GM18861 (cell line): ENCODE measurements at regions not wholly inside any gene's neighbourhood (a gene's known extent, or its start where the extent isn't known, plus 50 kb on each side); places are given as distances from the start of the nearest gene placed in this dataset.
"Not testable (repeated sequence)": the region's sequence is repeated elsewhere in the genome, so short reads cannot be mapped to it uniquely, and the experiment has no call there.

Experiments
- ATAC-seq: cut with Tn5 transposase; IDR thresholded peaks from one replicate; pipeline ENCODE4 v1.9.1; 2021; ENCODE audit not compliant: unreplicated experiment

GRCh38 chrX:87098477-87098876 is 419.1 kb upstream of the KLHL4 start:
- no peak for ATAC-seq

DNA sequence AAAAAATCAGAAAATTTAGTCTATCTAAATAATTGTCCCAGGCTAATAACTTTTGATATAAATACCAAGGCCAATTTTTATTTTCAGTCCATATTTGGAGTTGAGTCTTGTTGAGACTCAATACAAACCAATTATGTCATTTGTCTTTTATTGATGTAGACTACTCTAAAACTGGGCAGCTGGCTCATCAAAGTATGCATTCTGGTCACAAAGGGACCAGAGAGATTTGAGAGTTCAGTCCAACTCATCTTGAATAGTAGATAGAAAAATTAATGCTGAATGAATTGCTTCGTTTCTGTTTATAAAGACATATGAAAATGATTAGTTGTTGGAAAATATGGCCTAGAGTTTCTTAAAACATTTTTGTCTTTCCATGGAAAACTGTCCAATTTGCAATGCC is 412.5 kb upstream of the KLHL4 start:
- ATAC-seq = no peak

DNA sequence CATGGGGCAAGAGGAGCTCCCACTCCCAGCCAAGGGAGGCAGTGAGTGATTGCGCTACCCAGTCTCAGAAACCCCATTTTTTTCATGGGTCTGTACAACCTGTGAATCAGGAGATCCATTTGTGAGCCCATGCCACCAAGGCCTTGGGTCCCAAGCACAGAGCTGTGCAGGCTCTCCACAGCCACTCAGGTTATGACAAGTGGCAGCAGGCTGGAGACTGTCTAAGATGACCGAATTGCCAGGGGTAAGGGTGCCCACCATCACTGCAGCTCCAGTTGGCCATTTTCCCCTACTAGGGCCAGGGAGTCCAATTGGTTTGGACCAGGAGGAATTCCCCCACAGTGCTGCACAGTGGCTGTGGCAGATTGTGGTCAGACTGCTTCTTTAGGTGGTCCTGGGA is 407.5 kb upstream of the KLHL4 start:
- ATAC-seq = no peak

- no peak for ATAC-seq
Measured at GRCh38 chrX:87140800-87141483, 376.7 kb upstream of the KLHL4 start.

DNA sequence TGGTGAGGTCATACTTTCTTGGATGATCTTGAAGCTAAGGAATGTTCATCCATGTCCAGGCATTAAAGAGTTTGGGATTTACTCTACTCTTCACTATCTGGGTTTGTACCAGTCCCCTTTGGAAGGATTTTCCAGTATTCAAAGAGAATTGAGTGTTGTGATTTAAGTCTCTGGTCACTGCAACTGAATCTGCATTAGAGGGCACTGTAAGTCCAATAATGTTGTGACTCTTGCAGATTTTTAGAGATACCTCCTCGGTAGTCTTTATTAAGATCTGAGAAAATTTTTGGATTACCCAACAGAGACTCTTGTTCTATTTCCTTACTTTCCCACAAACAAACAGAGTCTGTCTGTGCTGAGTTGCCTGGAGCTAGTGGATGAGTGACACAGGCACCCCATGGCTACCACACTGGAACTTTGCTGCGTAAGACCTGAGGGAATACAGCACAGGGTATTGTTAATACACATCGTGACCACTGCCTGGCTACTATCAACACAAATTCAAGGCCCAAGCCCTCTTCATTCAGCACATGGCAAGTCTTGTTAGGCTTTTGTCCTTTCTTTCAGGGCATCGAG is 357.1 kb upstream of the KLHL4 start:
- no peak for ATAC-seq

GRCh38 chrX:87167841-87168240 is 349.8 kb upstream of the KLHL4 start:
- no peak for ATAC-seq

DNA sequence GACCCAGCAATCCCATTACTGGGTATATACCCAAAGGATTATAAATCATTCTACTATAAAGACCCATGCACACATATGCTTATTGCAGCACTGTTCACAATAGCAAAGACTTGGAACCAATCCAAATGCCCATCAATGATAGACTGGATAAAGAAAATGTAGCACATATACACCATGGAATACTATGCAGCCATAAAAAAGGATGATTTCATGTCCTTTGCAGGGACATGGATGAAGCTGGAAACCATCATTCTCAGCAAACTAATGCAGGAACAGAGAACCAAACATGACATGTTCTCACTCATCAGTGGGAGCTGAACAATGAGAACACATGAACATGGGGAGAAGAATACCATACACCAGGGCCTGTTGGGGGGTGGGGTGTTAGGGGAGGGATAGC is 339.6 kb upstream of the KLHL4 start:
- not testable (repeated sequence) for ATAC-seq
